Right lobe of liver (tissue), 6 donors: ENCODE measurements at regions not wholly inside any gene's neighbourhood (a gene's known extent, or its start where the extent isn't known, plus 50 kb on each side); places are given as distances from the start of the nearest gene placed in this dataset.

Experiments
- ATAC-seq, 4 donors: fragments of 200-7000 bp; cut with Tn5 transposase; one replicate each; pipeline ENCODE4 v1.9.1; 2020; ENCODE audit warnings: mild to moderate bottlenecking in 4 of 4, moderate library complexity in 4 of 4
- DNase-seq, 3 donors: peaks; one replicate each; pipeline ENCODE4 v3.0.0-alpha.2; 2020
- H3K27ac ChIP-seq, 3 donors: fragments of 200-600 bp; one replicate each; pipeline ENCODE4 v1.8.0; 2022
- H3K27me3 ChIP-seq, 2 donors: fragments of 200-600 bp; one replicate each; pipeline ENCODE4 v1.8.0; 2022
- H3K36me3 ChIP-seq, 4 donors: fragments of 200-600 bp; sonication (generic) in 1 of 4; one replicate each; pipeline versions ENCODE4 v1.5.1 to v1.8.0; 2017 to 2022; ENCODE audit warnings: control low read depth in 1 of 4
- H3K4me1 ChIP-seq, 4 donors: fragments of 200-600 bp; sonication (generic) in 1 of 4; one replicate each; pipeline versions ENCODE4 v1.5.1 to v1.8.0; 2017 to 2022; ENCODE audit warnings: control low read depth in 1 of 4
- H3K4me3 ChIP-seq, 3 donors: fragments of 200-600 bp; one replicate each; pipeline ENCODE4 v1.8.0; 2022
- H3K9me3 ChIP-seq, 4 donors: fragments of 200-600 bp; sonication (generic) in 1 of 4; one replicate each; pipeline versions ENCODE4 v1.5.1 to v1.8.0; 2017 to 2022; ENCODE audit warnings: control low read depth in 1 of 4
- POLR2A ChIP-seq: fragments of 450-650 bp; IDR thresholded peaks from one replicate; pipeline ENCODE4 v1.6.1; 2017; ENCODE audit warnings: antibody characterized with exemption, mild to moderate bottlenecking
- WGBS: methylation state at CpG from one replicate; pipeline ENCODE4 v1.1.6; 2018; ENCODE audit warnings: low coverage, low lambda C conversion rate; ENCODE audit not compliant: insufficient coverage; ENCODE audit errors: missing lambda C conversion rate; 5-methylcytosine and 5-hydroxymethylcytosine counted together
- intact Hi-C, 2 donors: fragments of 100-400 bp; cut with DNase I; formaldehyde crosslinking; loops; one replicate each; pipeline versions ENCODE4 v1.11.2 to v1.14.1; 2022
- TF ChIP-seq, protein P1 (sequence below), 4 donors: fragments of 200-600 bp in 3 of 4; fragments of 450-650 bp in 1 of 4; IDR thresholded peaks; one replicate each; pipeline versions ENCODE4 v1.5.1 to v1.8.0; 2016 to 2022; ENCODE audit warnings: antibody characterized with exemption in 4 of 4, mild to moderate bottlenecking in 2 of 4
- donor health status: DM: no; HTN: yes; CAD: no.
- donor health status: DM: no; HTN: no; CAD: no.
- donor health status: DM: no; HTN: no; CAD: no.
- donor health status: DM: no; HTN: yes; CAD: no.
- donor health status: DM: no; HTN: yes; CAD: no.

DNA sequence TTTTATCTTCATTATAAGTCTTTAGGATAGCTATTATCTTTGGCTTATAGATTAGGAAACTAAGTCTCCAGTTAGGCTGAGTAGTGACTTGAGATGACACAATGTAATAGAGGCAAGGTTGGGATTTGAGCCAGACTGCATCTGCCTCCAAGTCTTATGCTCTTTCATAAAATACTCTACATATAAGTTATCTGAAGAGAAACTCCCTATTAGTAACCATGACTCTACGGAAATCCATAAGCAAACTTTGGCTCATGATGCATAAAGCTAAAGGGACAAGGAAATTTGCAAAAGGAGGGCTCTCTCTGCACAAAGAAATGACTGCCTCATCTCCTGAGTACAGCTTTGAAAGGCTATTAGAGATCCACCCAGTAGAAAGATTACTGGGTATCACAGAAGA, 77.6 kb upstream of the FRMD4B start:
- ATAC-seq (no peak), DNase-seq (no peak)
- Histone ChIP-seq H3K27ac (no peak overlapping the region), H3K27me3 (no peaks in the 10 kb centered on the region), H3K4me3 (no peak overlapping the region), H3K9me3 (no peaks in the 10 kb centered on the region), H3K4me1 (no peaks in the 10 kb centered on the region), H3K36me3 (no peaks in the 10 kb centered on the region)
- TF ChIP-seq, protein P1, sequence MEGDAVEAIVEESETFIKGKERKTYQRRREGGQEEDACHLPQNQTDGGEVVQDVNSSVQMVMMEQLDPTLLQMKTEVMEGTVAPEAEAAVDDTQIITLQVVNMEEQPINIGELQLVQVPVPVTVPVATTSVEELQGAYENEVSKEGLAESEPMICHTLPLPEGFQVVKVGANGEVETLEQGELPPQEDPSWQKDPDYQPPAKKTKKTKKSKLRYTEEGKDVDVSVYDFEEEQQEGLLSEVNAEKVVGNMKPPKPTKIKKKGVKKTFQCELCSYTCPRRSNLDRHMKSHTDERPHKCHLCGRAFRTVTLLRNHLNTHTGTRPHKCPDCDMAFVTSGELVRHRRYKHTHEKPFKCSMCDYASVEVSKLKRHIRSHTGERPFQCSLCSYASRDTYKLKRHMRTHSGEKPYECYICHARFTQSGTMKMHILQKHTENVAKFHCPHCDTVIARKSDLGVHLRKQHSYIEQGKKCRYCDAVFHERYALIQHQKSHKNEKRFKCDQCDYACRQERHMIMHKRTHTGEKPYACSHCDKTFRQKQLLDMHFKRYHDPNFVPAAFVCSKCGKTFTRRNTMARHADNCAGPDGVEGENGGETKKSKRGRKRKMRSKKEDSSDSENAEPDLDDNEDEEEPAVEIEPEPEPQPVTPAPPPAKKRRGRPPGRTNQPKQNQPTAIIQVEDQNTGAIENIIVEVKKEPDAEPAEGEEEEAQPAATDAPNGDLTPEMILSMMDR (IDR thresholded peaks at IDR 0.05), result no peak
- TF ChIP-seq POLR2A, result no peak
- intact Hi-C loops, result no loop called here
- WGBS, result 50% methylated on average over 1 of the region's 1 CpG

DNA sequence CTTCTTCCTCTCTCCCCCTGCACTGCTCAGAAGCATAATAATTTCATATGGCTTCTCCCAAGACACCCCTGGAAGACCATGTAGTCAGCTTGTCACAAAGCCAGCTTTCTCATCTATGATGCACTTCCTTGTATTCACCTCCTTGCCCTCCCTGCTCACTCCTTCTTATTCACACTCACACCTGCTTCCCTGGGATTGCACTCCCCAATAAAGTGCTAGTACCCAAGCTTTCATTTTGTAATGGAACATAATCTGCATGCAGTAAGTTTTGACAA, 76.9 kb upstream of the FRMD4B start:
- Histone ChIP-seq H3K9me3 (no peaks in the 10 kb centered on the region), H3K36me3 (no peaks in the 10 kb centered on the region), H3K27ac (no peak overlapping the region), H3K27me3 (no peaks in the 10 kb centered on the region), H3K4me3 (no peak overlapping the region), H3K4me1 (no peaks in the 10 kb centered on the region)
- TF ChIP-seq POLR2A, result no peak
- TF ChIP-seq, protein P1 (IDR thresholded peaks at IDR 0.05), result no peak
- no peak for DNase-seq
- ATAC-seq, result no peak
- intact Hi-C loops, result no loop called here

DNA sequence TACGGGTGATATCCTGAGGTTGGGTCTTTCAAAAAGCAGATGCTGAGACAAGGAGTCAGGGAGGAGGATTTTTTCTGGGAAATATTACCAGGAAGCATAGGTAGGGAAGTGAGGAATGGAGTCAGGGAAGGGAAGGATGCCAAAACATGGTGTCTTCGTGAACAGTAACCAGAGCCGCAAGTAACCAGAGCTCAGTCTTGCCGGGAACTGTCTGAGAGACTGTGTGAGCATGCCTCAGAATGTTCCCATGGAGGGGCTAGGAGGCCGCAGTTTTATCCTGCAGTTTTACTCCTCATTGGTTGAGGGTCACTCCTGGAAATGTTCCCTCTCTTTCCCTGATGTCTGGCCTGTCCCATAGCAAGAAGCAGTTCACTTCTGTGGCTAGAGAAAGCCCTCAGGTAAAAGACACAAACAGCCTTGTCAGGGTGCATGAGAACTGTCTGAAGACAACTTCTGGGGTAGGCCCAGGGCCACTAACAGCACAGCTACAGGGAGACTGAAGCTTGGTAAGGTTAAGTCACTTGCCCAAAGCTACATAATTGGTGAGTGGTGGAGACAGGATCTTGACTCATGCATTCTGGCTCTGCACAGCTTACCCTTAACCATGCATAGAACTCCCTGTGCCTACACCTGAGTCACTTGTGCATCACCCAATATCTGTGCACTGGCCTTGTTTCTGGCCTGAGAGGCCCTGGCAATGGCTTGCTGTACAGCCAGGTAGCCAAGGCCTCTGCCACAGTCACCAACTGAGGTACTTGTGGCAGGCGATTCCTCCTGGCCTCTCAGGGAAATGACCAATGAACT, 76.3 kb upstream of the FRMD4B start:
- no peaks in the 10 kb centered on the region for H3K4me1 ChIP-seq
- intact Hi-C loops, result no loop called here
- no peak for TF ChIP-seq POLR2A
- TF ChIP-seq, protein P1 (IDR thresholded peaks at IDR 0.05), result no peak
- H3K4me3 ChIP-seq, result no peak overlapping the region
- H3K9me3 ChIP-seq, result no peaks in the 10 kb centered on the region
- peak in 1 of 4 donors; percentile 16 for ATAC-seq
- WGBS, result 80% methylated on average over 2 of the region's 6 CpGs
- no peak overlapping the region for H3K27ac ChIP-seq
- no peak for DNase-seq
- no peaks in the 10 kb centered on the region for H3K27me3 ChIP-seq
- H3K36me3 ChIP-seq, result no peaks in the 10 kb centered on the region

DNA sequence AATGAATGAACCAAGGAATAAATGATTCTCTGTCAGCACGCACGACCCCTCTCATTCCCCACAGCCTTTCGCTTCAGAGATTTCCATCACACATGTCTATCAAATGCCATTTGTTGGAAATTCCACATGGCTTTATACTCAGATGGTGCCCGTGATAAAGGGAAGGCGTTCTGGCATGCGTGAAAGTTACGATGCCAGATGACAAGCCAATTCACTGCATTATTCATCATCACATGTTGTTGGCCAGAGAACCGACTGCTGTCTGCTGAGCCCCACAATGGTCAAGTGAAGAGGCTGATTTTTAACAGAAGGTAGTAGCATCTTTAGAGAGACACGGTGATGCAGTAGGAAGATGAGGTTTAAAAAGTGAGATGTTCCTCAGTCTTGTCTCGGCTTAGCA, 74.1 kb upstream of the FRMD4B start:
- Histone ChIP-seq H3K4me1 (no peaks in the 10 kb centered on the region), H3K4me3 (no peak overlapping the region), H3K9me3 (no peaks in the 10 kb centered on the region), H3K27ac (no peak overlapping the region), H3K36me3 (no peaks in the 10 kb centered on the region), H3K27me3 (no peaks in the 10 kb centered on the region)
- DNase-seq (no peak), ATAC-seq (no peak)
- TF ChIP-seq POLR2A, result no peak
- TF ChIP-seq, protein P1 (IDR thresholded peaks at IDR 0.05), result no peak
- 68% methylated on average over 10 of the region's 10 CpGs for WGBS
- intact Hi-C loops, result no loop called here
